Activated CD4-positive, alpha-beta T cell treated with anti-CD3 and anti-CD28 coated beads for 24 hours (primary cell): ENCODE measurements at regions not wholly inside any gene's neighbourhood (a gene's known extent, or its start where the extent isn't known, plus 50 kb on each side); places are given as distances from the start of the nearest gene placed in this dataset.

ENCODE experiments used
- DNase-seq, 2 donors: peaks; one replicate each; pipeline ENCODE4 v3.0.0-alpha.2; 2020; ENCODE audit warnings: low read depth in 2 of 2

DNA sequence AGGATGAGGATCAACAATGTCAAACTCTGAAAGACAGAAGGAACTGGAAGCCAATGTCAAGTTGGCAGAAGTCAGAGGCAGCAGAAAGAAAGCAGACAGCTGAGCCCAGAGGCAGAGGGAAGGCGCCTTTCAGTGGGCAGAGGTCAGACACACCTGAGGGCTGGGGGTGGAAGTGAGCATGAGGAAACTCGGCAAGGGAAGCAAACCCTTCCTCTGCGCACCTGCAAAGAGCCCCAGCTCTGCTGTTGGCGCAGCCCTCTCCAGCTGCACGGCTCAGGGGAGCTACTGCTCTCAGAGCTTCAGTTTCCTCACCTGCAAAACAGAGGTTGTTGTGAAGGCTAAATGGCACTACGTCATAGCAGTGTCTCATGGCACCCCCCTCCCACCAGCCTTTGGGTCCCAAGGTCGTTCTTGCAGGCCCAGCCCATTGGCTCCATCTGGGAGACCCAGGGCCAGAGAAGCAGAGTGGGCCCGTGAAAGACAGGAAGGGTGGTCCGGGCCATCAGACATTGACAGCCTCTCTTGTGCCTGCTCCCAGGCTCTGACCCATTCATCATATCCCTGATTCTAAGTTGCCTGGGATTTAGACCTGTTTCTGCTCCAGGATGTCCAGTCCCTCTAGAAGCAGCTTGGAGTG lies 53.3 kb upstream of the SLC6A11 start:
- DNase-seq = no peak

DNA sequence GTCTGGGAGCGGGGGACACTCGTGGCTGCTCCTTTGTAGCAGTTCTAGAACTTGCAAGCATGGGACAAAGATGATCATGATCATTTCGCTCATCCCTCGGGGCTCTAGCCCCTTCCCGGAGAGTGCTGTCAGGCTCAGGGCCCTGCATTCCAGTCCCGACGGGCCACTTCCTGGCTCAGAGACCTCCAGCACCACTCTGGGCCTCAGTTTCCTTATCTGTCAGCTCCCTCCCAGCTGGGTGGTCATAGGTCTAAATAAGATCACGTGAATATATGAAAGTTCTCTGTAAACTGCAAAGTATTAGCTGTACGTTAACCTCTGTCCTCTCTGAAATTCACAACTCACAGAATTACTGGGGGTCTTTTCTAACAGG lies 52.8 kb upstream of the SLC6A11 start:
- DNase-seq = no peak

DNA sequence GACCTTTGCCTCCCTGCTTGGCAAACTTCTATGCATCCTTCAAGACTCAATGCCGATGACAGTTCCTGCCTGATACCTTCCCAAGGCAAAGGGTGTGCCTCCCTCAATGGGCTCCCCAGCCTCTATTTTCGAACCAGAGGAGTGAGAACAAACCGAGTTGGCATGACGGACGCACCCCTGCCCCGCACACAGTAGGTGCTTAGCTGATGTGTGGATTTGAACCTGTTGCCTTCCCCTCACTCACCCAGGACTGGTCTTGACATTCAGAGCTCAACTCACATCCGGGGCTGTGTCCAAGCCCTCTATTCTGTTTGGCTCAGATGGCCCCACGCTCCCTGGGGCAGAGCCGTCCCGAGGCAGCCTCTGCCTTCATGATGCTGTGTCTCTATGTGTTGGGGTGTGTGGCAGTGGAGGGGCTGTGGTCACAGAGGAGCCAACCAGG lies 52.2 kb upstream of the SLC6A11 start:
- no peak for DNase-seq

DNA sequence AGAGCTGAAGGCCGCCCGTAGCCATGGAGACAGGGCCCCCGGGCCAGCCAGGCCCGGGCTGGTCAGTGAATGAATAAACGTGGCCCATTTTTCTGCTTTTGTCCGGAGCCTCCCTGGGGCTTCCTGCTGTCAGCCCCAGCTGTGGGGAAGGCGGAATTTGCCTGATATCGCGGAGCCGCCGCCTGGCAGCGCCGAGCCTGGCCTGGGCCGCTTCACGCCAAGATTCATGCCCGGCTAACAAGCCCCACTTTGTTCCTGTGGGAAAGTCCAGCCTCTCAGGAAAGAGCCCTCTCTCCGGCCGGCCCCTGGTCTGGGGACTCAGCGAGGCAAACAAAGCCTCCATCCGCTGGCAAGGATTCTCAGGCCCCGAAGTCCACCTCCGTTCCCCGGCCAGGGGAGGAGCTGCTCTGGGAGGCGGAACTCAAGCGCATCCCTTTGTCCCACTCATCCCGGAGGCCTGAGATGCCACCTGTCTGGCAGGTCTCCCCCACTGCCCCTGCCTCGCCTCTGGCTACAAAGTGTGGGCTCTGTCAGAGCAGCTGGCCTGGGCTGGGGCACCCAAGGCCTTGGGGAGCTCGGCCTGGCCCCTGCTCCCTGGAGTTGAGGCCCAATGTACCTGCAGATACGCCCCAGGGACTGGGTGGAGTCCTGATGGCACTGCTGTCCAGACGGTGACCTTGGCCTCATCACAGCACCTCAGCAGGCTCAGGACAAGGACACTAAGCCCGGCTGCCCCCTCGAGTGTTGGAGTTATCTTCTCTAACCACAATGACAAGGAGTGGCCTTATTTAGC lies 51.6 kb upstream of the SLC6A11 start:
- no peak for DNase-seq

DNA sequence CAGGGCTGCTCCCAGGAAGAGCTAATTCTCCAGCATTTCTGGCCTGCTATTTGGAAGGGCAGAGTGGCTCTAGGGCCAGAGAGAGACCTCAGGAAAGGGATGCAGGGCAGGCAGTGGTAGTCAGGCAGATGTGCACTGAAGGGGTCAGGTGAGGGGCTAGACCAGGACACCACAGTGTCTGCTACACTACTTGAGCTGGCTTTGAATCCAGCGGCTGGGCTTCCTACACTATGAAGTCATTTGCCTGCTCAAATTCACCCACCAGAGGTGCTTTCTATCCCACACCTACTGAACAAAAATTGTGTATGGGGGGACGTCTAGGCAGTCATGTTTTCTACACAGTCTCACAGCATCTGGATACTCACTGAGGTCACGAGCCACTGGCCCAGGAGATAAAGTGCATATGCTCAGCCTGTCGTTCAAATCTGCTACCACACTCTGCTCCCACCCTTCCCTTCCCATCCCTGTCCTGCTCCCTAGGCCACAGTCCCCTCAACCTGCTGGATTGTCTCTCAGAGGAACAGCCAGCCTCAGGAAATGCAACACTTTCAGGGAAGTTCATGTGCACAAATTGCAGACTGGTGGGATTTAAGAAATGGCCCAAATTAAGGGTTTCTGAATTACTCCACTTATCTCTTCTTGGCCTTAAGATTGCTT lies 49.9 kb upstream of the SLC6A11 start:
- DNase-seq = no peak
